ENCODE measurements at regions not wholly inside any gene's neighbourhood (a gene's known extent, or its start where the extent isn't known, plus 50 kb on each side); places are given as distances from the start of the nearest gene placed in this dataset.

- BruUV-seq (replicated peaks): no TSS peak
- no peak for TF ChIP-seq EZH2 (IDR thresholded peaks at IDR 0.05; ENCODE audit: borderline replicate concordance, low read depth, low read length)
- no peak for TF ChIP-seq NCOR1 (IDR thresholded peaks at IDR 0.05)
- no peak for TF ChIP-seq LEF1 (IDR thresholded peaks at IDR 0.05)
- TF ChIP-seq, protein P1, sequence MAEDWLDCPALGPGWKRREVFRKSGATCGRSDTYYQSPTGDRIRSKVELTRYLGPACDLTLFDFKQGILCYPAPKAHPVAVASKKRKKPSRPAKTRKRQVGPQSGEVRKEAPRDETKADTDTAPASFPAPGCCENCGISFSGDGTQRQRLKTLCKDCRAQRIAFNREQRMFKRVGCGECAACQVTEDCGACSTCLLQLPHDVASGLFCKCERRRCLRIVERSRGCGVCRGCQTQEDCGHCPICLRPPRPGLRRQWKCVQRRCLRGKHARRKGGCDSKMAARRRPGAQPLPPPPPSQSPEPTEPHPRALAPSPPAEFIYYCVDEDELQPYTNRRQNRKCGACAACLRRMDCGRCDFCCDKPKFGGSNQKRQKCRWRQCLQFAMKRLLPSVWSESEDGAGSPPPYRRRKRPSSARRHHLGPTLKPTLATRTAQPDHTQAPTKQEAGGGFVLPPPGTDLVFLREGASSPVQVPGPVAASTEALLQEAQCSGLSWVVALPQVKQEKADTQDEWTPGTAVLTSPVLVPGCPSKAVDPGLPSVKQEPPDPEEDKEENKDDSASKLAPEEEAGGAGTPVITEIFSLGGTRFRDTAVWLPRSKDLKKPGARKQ (CRISPR knock-in tag; IDR thresholded peaks at IDR 0.05): no peak
- no peak for TF ChIP-seq XRCC4 (IDR thresholded peaks at IDR 0.05; ENCODE audit: extremely low read depth, insufficient read depth, insufficient read length)
- TF ChIP-seq THRAP3 (IDR thresholded peaks at IDR 0.05; ENCODE audit: borderline replicate concordance): no peak
- TF ChIP-seq ATF7 (IDR thresholded peaks at IDR 0.05): no peak
- no peak for TF ChIP-seq ZNF551 (CRISPR knock-in tag; IDR thresholded peaks at IDR 0.05)
- Histone ChIP-seq H3K4me1 (replicated peaks in 1 of 2; ENCODE audit: control insufficient read depth in 2 of 2, insufficient read depth in 2 of 2, low read length in 2 of 2) (no peaks in the 10 kb centered on the region), H2AFZ (ENCODE audit: low read depth, low read length) (no peak overlapping the region), H3K27me3 (ENCODE audit: control insufficient read depth in 2 of 2, insufficient read depth in 2 of 2, low read length in 2 of 2) (no peaks in the 10 kb centered on the region), H3K9me3 (replicated peaks; ENCODE audit: control insufficient read depth, insufficient read depth, low read depth, low read length) (peaks cover 4% of the 10 kb centered on the region; the same call in 1 of the 2 replicates), H3K9me1 (ENCODE audit: control insufficient read depth, insufficient read depth, low read length) (no peaks in the 10 kb centered on the region), H3K36me3 (ENCODE audit: control insufficient read depth, insufficient read depth, low read length) (no peaks in the 10 kb centered on the region), H3K4me3 (no peak overlapping the region), H3K4me2 (ENCODE audit: insufficient read depth, low read length) (no peak overlapping the region), H3K27ac (ENCODE audit: extremely low read depth, low read depth, low read length) (no peak overlapping the region), H3K79me2 (ENCODE audit: control insufficient read depth, insufficient read depth, low read length) (no peaks in the 10 kb centered on the region), H4K20me1 (replicated peaks; ENCODE audit: control insufficient read depth, insufficient read depth, low read length) (no peaks in the 10 kb centered on the region), H3K9ac (ENCODE audit: insufficient read depth in 1 of 2, low read depth in 2 of 2, low read length in 2 of 2) (no peak overlapping the region)
- DNase-seq (ENCODE audit: extremely low read depth in 1 of 4, low spot score in 3 of 4) (no peak), FAIRE-seq (no peak), ATAC-seq (no peak)
- CTCF ChIA-PET (ENCODE audit: low intra/inter-chr PET ratio): no interaction called here
- POLR2A ChIA-PET: no interaction called here
- intact Hi-C loops (cut with micrococcal nuclease): no loop called here
- in situ Hi-C loops (cut with MboI): no loop called here
Observed at GRCh38 chr3:25038271-25038670, 389.8 kb upstream of the RARB start.

All from K562 (cell line).